HG02870 (cell line): ENCODE measurements at regions not wholly inside any gene's neighbourhood (a gene's known extent, or its start where the extent isn't known, plus 50 kb on each side); places are given as distances from the start of the nearest gene placed in this dataset.
"Not testable (repeated sequence)": the region's sequence is repeated elsewhere in the genome, so short reads cannot be mapped to it uniquely, and the experiment has no call there.

Experiments
- ATAC-seq: cut with Tn5 transposase; IDR thresholded peaks from one replicate; pipeline ENCODE4 v1.9.1; 2021; ENCODE audit warnings: mild to moderate bottlenecking, moderate library complexity; ENCODE audit not compliant: unreplicated experiment

- no peak for ATAC-seq
Observed at GRCh38 chr9:75274781-75275180, 186.5 kb downstream of the OSTF1 start.

- no peak for ATAC-seq
Observed at GRCh38 chr9:75282047-75282446, 193.7 kb downstream of the OSTF1 start.

- no peak for ATAC-seq
Observed at GRCh38 chr9:75289332-75289731, 201.0 kb downstream of the OSTF1 start.

- no peak for ATAC-seq
Observed at GRCh38 chr9:75299324-75299723, 211.0 kb downstream of the OSTF1 start.

GRCh38 chr9:75333624-75334023 is 245.3 kb downstream of the OSTF1 start:
- ATAC-seq, result no peak

- no peak for ATAC-seq
Observed at GRCh38 chr9:75358846-75359245, 270.5 kb downstream of the OSTF1 start.

GRCh38 chr9:75359638-75360037 is 271.3 kb downstream of the OSTF1 start:
- no peak for ATAC-seq

GRCh38 chr9:75360252-75360651 is 271.9 kb downstream of the OSTF1 start:
- no peak for ATAC-seq

- not testable (repeated sequence) for ATAC-seq
Observed at GRCh38 chr9:75362446-75362845, 274.1 kb downstream of the OSTF1 start.

- ATAC-seq, result no peak
Observed at GRCh38 chr9:75365196-75365595, 276.9 kb downstream of the OSTF1 start.

GRCh38 chr9:75369989-75370388 is 281.7 kb downstream of the OSTF1 start:
- ATAC-seq, result no peak

- ATAC-seq, result no peak
Observed at GRCh38 chr9:75372499-75373268, 284.4 kb downstream of the OSTF1 start.

- ATAC-seq, result no peak
Observed at GRCh38 chr9:75376680-75377254, 288.5 kb downstream of the OSTF1 start.

- no peak for ATAC-seq
Observed at GRCh38 chr9:75378036-75378435, 289.7 kb downstream of the OSTF1 start.

GRCh38 chr9:75378926-75379325 is 290.6 kb downstream of the OSTF1 start:
- ATAC-seq, result no peak

GRCh38 chr9:75382126-75382525 is 293.8 kb downstream of the OSTF1 start:
- no peak for ATAC-seq

GRCh38 chr9:75383420-75384034 is 295.2 kb downstream of the OSTF1 start:
- not testable (repeated sequence) for ATAC-seq

GRCh38 chr9:75385236-75385635 is 296.9 kb downstream of the OSTF1 start:
- no peak for ATAC-seq

GRCh38 chr9:75389101-75389500 is 300.8 kb downstream of the OSTF1 start:
- ATAC-seq, result no peak

GRCh38 chr9:75390951-75391350 is 302.6 kb downstream of the OSTF1 start:
- no peak for ATAC-seq

GRCh38 chr9:75391497-75391896 is 303.2 kb downstream of the OSTF1 start:
- ATAC-seq, result no peak

- ATAC-seq, result no peak
Observed at GRCh38 chr9:75395336-75395735, 307.0 kb downstream of the OSTF1 start.
